ENCODE measurements at regions not wholly inside any gene's neighbourhood (a gene's known extent, or its start where the extent isn't known, plus 50 kb on each side); places are given as distances from the start of the nearest gene placed in this dataset.

DNA sequence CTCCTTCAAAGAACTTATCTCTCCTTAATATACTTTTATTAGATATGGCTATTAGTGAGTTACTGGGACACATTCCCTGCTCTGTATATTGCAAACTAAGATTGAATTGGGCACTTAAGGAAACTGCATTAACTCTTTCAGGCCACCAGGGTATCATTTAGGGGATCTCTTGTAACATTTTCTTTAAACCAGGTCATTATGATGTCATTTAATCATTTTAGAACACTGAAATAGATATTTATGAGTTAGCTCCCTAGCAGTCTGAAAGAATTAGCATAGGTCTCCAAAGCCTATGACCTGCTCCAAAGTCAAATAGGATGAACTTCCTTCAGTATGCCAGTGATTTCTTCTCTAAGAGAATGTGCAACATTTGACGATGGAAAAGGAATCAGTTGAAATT is 506.9 kb downstream of the FOXG1 start:
- TF ChIP-seq, protein P1, sequence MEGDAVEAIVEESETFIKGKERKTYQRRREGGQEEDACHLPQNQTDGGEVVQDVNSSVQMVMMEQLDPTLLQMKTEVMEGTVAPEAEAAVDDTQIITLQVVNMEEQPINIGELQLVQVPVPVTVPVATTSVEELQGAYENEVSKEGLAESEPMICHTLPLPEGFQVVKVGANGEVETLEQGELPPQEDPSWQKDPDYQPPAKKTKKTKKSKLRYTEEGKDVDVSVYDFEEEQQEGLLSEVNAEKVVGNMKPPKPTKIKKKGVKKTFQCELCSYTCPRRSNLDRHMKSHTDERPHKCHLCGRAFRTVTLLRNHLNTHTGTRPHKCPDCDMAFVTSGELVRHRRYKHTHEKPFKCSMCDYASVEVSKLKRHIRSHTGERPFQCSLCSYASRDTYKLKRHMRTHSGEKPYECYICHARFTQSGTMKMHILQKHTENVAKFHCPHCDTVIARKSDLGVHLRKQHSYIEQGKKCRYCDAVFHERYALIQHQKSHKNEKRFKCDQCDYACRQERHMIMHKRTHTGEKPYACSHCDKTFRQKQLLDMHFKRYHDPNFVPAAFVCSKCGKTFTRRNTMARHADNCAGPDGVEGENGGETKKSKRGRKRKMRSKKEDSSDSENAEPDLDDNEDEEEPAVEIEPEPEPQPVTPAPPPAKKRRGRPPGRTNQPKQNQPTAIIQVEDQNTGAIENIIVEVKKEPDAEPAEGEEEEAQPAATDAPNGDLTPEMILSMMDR (IDR thresholded peaks at IDR 0.05): no peak
- TF ChIP-seq POLR2A (IDR thresholded peaks at IDR 0.05): no peak
